ENCODE measurements at regions not wholly inside any gene's neighbourhood (a gene's known extent, or its start where the extent isn't known, plus 50 kb on each side); places are given as distances from the start of the nearest gene placed in this dataset.

DNA sequence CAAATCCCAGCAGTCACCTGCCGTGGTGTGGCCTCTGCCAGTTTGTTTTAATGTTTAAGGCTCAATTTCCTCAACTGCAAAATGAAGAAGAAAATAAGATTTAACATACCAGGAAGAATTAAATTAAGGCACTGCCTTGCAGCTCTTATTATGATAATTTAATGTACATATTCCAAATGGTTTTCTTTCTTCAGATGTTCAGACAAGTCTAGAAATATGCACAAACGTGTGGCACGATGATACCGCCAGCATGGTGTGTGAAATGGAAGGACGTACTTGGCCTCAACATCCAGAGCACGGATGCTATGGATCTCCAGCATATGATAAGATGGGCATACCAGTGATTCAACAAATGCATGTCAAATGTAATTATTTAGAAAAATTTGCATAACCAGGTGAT is 959.4 kb upstream of the TMEM132C start:
- H3K4me3 Mint-ChIP-seq (ENCODE audit: low read depth, unreplicated experiment), result no peak overlapping the region
- peaks cover 18% of the 10 kb centered on the region for H3K9me3 Mint-ChIP-seq (ENCODE audit: low read depth, unreplicated experiment)
- intact Hi-C loops (cut with micrococcal nuclease; ENCODE audit: unreplicated experiment), result no loop called here
- H3K27ac Mint-ChIP-seq (ENCODE audit: unreplicated experiment), result no peak overlapping the region
- DNase-seq, result no peak
- no peaks in the 10 kb centered on the region for H3K36me3 Mint-ChIP-seq (ENCODE audit: insufficient read depth, unreplicated experiment)
- CTCF ChIA-PET, result no interaction called here
- TF ChIP-seq, protein P1, sequence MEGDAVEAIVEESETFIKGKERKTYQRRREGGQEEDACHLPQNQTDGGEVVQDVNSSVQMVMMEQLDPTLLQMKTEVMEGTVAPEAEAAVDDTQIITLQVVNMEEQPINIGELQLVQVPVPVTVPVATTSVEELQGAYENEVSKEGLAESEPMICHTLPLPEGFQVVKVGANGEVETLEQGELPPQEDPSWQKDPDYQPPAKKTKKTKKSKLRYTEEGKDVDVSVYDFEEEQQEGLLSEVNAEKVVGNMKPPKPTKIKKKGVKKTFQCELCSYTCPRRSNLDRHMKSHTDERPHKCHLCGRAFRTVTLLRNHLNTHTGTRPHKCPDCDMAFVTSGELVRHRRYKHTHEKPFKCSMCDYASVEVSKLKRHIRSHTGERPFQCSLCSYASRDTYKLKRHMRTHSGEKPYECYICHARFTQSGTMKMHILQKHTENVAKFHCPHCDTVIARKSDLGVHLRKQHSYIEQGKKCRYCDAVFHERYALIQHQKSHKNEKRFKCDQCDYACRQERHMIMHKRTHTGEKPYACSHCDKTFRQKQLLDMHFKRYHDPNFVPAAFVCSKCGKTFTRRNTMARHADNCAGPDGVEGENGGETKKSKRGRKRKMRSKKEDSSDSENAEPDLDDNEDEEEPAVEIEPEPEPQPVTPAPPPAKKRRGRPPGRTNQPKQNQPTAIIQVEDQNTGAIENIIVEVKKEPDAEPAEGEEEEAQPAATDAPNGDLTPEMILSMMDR (IDR thresholded peaks at IDR 0.05; ENCODE audit: unreplicated experiment), result no peak
- BruUV-seq (replicated peaks), result no TSS peak
- no peaks in the 10 kb centered on the region for H3K27me3 Mint-ChIP-seq (ENCODE audit: unreplicated experiment)
- H3K4me1 Mint-ChIP-seq (ENCODE audit: low read depth, unreplicated experiment), result no peaks in the 10 kb centered on the region

DNA sequence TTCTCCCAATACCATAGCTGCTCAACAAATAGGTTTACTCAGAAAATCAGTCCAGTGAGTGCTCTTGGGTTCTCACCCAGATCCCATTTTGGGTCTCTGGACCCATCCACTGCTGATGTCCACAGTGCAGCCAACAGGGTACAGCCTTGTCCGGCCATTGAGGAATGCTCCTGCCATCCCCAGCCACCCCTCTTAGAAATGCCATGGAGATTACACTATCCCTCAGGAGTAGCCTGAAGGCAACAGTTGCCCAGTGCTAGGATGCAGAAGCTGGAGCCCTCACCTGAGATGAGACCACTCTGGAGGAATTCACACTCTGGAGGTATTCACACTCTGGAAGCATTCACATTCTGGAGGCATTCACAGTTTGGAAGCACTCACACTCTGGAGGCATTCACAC is 958.8 kb upstream of the TMEM132C start:
- Mint-ChIP-seq H3K36me3 (ENCODE audit: insufficient read depth, unreplicated experiment) (no peaks in the 10 kb centered on the region), H3K9me3 (ENCODE audit: low read depth, unreplicated experiment) (peaks cover 18% of the 10 kb centered on the region), H3K4me1 (ENCODE audit: low read depth, unreplicated experiment) (no peaks in the 10 kb centered on the region), H3K4me3 (ENCODE audit: low read depth, unreplicated experiment) (no peak overlapping the region), H3K27ac (ENCODE audit: unreplicated experiment) (no peak overlapping the region), H3K27me3 (ENCODE audit: unreplicated experiment) (no peaks in the 10 kb centered on the region)
- intact Hi-C loops (cut with micrococcal nuclease; ENCODE audit: unreplicated experiment), result no loop called here
- CTCF ChIA-PET, result no interaction called here
- BruUV-seq (replicated peaks), result no TSS peak
- no peak for DNase-seq
- TF ChIP-seq, protein P1 (IDR thresholded peaks at IDR 0.05; ENCODE audit: unreplicated experiment), result no peak

DNA sequence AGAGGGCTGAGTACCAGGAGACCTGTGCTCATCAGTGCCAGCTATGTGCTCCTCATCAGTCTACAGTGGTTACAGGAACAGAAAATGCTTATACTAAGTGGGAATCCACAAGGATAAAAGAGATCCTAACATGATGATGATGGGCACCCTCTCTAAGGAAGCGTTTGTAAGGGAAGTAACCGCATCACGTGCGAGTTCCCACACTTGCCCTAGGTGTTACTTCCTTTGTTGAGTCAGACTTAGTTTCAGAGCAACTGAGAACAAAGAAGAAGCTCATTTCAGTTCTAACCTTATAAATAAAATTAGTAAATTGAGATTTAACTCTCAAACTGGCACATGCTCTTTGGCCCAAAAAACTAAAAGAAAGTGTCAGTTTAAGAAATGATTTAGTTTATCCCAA is 956.4 kb upstream of the TMEM132C start:
- intact Hi-C loops (cut with micrococcal nuclease; ENCODE audit: unreplicated experiment), result no loop called here
- no peak for DNase-seq
- no TSS peak for BruUV-seq (replicated peaks)
- no peak overlapping the region for H3K4me3 Mint-ChIP-seq (ENCODE audit: low read depth, unreplicated experiment)
- H3K27me3 Mint-ChIP-seq (ENCODE audit: unreplicated experiment), result no peaks in the 10 kb centered on the region
- TF ChIP-seq, protein P1 (IDR thresholded peaks at IDR 0.05; ENCODE audit: unreplicated experiment), result no peak
- peaks cover 13% of the 10 kb centered on the region for H3K9me3 Mint-ChIP-seq (ENCODE audit: low read depth, unreplicated experiment)
- CTCF ChIA-PET, result no interaction called here
- H3K4me1 Mint-ChIP-seq (ENCODE audit: low read depth, unreplicated experiment), result no peaks in the 10 kb centered on the region
- H3K36me3 Mint-ChIP-seq (ENCODE audit: insufficient read depth, unreplicated experiment), result no peaks in the 10 kb centered on the region
- H3K27ac Mint-ChIP-seq (ENCODE audit: unreplicated experiment), result no peak overlapping the region

DNA sequence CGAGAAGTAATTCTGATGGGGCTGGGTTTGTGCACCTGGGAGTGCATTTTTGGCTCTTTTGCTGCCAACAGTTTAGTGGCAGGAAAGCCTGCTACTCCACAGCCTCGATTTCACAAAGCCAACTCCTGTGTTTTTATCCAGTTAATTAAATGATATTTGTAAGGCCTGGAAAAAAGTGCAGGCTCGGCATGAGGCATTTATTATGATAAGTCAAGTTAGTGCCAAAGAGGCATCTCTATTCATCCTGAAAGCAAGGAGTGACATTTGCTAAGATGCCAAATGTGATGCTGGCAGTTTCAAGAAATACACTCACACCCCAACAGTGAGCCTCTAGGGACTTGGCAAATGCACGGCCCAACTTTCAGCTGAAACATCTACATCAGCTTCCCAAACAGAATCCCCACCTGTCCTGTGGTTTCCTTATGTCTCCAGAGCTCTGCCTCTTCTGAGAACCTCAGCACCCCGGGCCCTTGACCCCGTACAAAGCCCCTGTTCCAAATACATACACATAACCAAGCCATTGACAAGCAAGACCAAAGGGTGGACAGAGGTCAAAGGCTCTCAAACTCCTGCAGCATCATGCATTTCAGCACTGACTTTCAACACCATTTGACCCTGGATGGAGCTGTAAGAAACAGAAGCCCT is 955.1 kb upstream of the TMEM132C start:
- no TSS peak for BruUV-seq (replicated peaks)
- no peaks in the 10 kb centered on the region for H3K36me3 Mint-ChIP-seq (ENCODE audit: insufficient read depth, unreplicated experiment)

More for the DNA sequence above, 955.1 kb upstream of the TMEM132C start:
- peaks cover 7% of the 10 kb centered on the region for H3K9me3 Mint-ChIP-seq (ENCODE audit: low read depth, unreplicated experiment)
- no peaks in the 10 kb centered on the region for H3K27me3 Mint-ChIP-seq (ENCODE audit: unreplicated experiment)
- CTCF ChIA-PET, result no interaction called here
- no peak for DNase-seq
- no peaks in the 10 kb centered on the region for H3K4me1 Mint-ChIP-seq (ENCODE audit: low read depth, unreplicated experiment)
- intact Hi-C loops (cut with micrococcal nuclease; ENCODE audit: unreplicated experiment), result no loop called here
- TF ChIP-seq, protein P1 (IDR thresholded peaks at IDR 0.05; ENCODE audit: unreplicated experiment), result no peak
- H3K4me3 Mint-ChIP-seq (ENCODE audit: low read depth, unreplicated experiment), result no peak overlapping the region
- H3K27ac Mint-ChIP-seq (ENCODE audit: unreplicated experiment), result no peak overlapping the region
